ENCODE measurements at regions not wholly inside any gene's neighbourhood (a gene's known extent, or its start where the extent isn't known, plus 50 kb on each side); places are given as distances from the start of the nearest gene placed in this dataset.
"Not testable (repeated sequence)": the region's sequence is repeated elsewhere in the genome, so short reads cannot be mapped to it uniquely, and the experiment has no call there.

DNA sequence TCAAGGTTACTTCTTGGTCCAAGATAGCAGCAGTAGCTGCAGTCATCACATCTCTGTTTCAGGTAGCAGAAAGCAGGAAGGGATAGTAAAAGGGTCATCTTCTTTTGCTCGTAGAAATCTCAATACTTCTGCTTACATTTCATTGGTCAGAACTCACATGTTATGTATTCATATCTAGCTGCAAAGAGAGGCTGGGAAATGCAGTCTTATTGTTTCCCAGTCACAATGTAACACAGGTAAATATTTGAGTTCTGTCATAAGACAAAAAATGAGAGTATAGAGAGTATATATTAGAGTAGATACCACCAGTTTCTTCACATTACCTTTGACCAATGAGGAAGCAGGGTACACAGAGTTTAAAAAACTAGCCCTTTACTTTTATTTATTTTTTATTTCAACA is 132.4 kb upstream of the ITGA6 start:
- no peak for DNase-seq

DNA sequence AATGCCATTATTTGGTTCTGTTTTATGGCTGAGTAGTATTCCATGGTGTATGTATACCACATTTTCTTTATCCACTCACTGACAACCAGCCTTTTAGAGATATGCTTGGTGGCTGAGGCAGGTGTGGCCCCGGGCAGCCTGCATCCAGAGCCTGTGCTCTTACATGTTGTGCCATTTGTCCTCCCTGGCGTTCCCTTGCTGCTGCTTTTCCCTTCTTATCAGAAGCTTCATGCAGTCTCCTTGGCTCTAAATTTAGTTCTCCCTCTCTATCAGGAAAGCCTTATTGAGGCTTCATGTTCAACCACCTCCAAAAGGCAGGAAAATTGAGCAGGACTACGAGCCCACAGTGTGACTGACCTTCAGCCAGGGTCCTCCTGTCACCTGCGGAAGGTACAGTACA is 131.7 kb upstream of the ITGA6 start:
- DNase-seq, result no peak

DNA sequence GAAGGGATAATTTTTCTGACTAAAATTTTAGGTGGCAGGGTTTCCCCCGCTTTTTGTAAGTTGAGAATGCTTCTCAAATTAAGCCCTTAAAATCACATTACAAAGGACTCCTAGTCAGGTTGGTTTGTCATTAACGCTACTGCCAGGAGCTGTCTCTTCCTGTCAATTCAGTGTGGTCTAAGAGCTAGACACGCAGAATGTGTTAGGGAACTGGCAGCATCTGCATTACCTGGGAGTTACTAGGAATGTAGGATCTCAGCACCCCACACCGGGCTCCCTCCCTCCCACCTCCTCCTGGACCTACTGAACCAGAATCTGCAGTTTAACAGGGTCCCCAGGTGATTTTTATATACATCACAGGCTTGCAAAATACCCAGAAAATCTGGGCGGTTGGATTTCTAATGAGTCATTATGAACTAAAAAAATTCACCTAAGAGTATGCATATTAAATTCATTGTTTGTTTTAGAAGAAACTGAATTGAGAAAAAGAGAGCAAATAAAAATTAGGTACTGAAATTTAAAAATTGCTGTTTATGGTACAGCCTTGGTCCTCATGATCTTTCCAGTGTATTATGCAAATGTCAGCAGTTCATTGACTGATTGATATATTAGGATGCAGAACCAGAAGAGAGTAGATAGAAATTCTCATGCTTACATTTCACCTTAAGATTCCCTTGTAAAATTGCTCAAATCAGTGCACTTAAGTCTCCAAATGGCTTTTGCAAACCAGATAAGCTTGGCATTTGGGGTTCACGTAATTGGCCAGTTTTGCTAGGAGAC is 130.9 kb upstream of the ITGA6 start:
- DNase-seq, result no peak

DNA sequence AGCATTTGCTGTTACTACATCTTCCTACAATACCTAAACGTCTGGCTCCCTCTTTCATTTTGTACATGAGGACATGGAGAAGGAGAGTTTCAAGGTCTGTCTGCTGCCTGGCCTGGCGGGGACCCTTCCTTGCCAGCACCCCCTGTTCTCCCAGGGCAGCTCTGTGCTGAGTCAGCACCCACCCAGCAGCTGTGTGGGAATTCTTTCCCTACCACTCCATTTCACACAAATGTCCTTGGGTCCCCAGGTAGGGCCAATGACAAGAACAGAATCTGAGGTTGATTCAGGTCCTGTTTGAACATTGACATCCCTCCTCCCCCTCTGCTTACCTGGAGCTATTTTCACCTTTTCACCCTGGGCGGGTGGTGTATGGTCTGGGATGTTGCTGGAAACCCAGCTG is 129.9 kb upstream of the ITGA6 start:
- DNase-seq, result no peak

DNA sequence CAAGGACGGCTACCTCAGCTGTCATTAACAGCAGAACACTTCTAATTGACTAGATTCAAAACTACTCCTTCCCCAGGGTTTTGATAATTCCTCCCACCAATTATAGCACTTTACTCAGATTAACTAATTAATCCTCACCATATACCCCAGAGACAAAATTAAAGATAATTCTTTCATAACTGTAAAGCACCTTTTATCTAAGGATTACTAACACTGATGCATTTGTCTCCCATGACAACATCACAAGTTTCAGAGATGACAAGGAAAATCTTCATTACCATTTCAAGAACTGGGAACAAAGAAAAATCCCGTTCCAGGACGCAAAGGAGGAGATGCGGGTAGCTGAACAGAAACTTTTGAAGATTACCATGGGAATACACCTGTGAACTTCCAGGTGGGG is 129.4 kb upstream of the ITGA6 start:
- DNase-seq, result no peak

DNA sequence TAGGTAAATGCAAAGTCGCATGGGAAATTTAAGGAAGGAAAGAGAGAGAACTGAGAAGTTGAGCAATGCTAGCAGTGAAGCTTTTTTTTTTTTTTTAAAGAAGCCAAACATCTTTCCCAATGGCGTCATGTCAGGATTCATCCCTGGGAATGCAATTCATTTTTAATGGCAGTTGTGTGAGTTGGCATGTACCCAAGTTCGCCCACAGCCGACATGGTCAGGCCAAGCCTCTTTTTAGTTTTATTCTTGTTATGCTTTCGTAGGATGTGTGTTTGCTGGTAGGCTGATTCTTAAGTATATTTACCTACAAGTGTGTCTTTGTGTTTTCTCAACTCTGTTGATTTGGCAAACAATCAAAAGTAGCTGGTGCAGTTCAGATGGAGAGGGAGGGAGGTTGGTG is 127.6 kb upstream of the ITGA6 start:
- DNase-seq, result peak in 1 of 2 experiments; percentile 12

DNA sequence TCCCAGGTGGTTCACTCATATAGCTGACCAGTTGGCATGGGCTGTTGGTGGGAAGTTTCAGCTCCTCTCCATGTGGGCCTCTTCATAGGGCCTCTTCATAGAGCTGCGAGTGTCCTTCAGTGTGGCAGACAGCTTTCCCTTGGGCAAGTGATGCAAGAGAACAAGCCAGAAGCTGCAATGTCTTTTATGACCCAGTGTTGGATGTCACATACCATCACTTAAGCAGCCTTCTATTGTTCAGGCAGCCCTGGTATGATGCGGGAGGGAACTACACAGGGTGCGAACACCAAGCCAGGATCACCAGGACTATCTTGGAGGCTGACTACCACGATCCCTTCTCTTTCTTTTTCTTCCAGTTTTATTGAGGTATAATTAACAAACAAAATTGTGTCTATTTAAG is 126.5 kb upstream of the ITGA6 start:
- no peak for DNase-seq

DNA sequence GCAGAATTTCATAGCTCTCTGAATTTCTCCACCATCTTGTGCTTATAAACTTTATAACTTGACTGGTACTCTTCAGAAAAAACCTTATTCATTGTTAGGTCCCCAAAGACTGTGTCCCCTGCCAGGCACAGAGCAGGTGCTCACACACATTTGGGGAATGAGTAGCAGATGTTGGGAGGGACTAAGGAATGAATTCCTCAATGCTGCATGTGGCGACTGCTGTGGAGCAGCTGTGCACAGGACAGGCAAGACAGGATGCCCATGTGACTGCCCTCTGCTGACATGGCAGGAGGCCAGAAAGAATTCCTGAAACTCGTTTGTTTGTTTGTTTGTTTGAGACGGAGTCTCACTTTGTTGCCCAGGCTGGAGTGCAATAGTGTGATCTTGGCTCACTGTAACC is 122.3 kb upstream of the ITGA6 start:
- no peak for DNase-seq

DNA sequence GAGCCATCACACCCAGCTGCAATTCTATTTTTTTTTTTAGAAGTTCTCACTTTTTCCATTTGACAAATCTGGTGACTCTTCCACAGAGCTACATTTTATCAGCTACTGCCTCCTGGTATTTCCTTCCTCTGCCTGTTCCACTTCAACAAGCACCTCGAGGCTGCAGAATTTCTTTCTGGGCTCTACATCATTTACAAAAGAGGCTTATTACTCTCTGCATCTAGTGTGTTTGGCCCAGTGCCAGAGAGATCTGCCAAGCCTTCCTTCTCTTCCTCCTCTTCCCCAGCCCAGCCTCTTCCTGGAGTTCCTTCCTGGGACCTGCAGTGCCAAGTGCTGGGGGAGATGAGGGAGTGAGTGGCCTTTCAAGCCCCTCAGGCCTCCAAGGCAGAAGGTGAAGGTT is 119.6 kb upstream of the ITGA6 start:
- DNase-seq, result no peak

DNA sequence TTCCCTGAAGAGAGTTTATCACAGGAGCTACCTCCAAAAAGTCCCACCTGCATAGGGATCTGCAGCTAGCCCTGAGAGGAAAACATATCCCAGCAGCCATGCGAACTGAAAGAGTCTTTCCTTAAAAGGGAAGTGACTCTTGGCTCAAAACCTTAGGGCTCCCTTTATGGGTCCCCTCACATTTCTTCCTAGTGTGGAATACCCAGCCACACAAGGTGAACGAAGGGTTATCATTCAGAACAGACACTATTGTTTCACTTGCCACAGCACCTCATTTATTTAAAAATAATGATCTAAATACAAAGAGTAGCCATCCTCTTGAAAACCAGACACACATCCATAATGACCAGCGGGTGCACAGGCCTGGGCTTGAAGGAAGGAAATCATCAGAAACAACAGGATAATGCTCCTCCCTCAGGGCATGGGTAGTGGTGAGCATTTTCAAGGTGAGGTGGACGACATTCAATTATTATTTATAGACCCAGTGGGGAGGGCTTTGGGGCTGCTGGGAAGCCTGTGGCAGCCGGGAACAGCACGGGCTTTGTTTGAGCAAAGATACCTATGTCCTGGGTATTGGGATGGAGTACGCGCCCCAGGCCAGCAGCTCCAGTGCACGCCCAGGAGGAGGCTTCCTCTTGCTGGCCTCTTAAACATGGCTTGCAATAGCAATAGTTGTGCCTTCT is 119.0 kb upstream of the ITGA6 start:
- DNase-seq, result no peak

DNA sequence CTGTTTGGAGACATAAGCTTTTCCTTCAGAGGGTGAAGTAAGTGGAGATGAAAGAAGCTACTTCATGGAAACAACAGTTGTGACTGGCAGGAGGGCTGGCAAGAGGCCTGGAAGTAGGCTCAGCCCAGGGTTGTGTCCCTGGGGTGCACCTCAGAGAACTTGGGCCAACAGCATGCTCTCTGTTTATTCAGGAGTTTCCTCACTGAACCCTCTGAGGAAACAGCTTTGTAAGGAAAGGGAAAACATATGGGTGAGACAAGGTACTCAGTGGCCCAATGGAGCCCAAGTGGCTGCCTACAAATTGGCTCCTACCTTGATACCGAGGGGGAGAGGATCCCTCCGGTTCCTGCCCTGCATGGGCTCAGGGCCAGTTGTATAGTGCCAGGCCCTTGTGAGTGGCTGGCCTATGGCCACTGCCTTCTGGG is 115.5 kb upstream of the ITGA6 start:
- DNase-seq, result no peak

DNA sequence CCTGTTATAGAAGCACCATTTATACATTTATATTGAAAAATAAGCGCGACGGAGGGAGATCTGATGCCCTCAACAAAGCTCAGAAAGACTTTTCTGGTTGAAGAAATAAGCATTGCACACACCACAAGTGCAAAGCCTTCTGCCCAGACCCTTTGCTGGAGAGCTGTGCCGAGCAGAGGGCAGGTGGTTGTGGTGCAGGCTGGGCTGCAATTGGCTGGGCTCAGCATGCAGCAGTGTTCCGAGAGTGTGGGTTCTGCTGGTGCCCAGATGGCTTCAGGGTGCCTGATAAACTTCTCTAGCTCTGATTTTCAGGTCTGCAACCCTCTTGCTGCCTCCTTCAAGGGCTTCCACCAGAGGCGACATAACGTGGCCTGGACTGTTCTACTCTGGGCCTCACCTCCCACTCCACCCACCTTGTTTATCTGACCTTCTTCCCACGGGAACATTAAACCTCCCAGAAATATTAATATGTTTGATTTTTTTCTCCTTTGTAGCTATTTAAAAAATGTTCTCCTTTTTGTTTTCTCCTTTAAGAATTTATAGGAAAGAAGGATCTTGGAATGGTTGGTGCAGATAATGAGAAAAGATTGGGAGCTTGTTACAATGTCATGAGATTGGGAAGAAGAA is 113.6 kb upstream of the ITGA6 start:
- no peak for DNase-seq

DNA sequence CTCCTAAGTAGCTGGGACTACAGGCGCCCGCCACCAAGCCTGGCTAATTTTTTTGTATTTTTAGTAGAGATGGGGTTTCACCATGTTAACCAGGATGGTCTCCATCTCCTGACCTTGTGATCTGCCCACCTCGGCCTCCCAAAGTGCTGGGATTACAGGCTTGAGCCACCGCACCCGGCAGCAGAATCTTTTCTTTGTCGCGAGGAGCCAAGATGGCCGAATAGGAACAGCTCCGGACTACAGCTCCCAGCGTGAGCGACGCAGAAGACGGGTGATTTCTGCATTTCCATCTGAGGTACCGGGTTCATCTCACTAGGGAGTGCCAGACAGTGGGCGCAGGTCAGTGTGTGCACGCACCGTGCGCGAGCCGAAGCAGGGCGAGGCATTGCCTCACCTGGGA is 112.3 kb upstream of the ITGA6 start:
- not testable (repeated sequence) for DNase-seq

DNA sequence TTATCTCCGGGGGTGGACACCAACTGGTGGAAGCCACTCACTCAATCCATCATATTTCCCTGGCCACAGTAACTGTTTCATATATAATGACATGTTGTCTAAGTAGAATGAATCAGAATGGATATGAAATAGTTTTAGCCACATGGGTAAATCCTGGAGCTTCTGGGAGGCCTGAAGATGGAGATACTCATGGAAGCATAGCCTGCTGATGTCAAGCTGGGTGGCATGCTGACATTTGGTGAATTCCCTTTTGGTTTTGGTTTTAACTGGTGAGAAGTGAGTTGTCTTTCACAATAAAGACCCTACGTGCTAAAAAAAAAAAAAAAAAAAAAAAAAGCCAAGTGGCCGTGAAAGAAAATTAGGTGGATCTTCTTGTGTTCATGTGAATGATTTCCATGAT is 105.3 kb upstream of the ITGA6 start:
- no peak for DNase-seq

DNA sequence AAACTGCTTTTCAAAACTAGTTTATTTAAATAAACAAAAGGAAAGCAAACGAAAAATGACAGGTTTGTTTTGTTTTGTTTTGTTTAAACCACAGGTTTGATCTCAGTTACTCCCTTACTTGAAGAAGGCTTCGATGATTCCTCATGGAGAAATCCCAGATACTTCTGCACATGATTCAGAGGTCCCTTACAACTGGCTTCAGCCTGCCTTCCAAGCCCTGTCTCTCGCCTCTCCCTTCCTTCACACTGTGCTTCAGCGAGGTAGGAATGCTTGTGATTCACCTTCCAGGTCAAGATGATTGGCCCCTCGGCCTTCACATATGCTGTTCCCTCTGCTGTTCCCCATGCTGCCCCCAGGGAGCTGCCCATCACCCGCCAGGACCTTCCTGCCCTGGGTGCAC is 104.1 kb upstream of the ITGA6 start:
- DNase-seq, result no peak

DNA sequence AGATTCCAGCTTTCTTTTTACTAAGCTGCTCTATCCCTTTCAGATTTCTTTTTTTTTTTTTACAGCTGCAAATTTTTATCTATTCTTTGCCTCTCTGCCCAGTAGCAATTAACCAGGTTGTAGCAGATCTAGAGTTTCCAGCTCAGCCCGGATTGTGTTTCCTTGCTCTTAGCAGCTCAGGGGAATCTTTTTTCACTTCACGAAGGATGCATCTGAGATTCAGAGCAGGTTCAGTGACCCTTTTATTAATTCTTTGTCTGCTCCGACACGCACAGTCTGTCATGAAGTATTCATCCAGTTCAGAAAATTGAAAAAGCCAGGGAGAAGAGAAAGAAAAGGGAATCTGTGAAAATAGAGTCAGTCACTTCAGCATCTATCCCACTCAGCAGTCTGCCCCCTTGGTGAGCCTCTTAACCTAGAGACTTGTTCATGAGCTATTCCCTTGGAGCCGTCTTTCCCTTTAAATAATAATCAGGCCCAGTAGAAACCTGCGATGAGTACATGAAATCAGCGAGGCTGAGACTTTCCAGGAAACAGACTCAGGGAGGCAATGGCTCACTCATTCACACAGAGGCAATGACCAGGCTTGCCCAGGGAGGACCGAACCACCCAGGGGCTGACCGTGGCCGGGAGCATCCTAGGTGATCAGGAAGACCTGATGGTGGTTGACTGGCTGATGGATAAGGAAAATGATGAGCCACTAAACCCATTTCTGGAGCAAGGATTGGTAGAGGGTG is 103.4 kb upstream of the ITGA6 start:
- no peak for DNase-seq

DNA sequence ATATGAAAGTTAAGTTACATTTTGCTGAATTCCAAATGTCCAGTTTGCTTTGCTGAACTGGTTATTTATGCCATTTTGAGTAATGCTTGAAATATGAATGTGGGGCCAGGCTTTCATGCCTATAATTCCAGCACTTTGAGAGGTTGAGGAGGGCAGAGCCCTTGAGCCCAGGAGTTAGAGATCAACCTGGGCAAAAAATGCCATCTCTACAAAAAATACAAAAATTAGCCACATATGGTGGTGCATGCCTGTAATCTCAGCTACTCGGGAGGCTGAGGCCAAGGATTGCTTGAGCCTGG is 101.2 kb upstream of the ITGA6 start:
- DNase-seq, result no peak

DNA sequence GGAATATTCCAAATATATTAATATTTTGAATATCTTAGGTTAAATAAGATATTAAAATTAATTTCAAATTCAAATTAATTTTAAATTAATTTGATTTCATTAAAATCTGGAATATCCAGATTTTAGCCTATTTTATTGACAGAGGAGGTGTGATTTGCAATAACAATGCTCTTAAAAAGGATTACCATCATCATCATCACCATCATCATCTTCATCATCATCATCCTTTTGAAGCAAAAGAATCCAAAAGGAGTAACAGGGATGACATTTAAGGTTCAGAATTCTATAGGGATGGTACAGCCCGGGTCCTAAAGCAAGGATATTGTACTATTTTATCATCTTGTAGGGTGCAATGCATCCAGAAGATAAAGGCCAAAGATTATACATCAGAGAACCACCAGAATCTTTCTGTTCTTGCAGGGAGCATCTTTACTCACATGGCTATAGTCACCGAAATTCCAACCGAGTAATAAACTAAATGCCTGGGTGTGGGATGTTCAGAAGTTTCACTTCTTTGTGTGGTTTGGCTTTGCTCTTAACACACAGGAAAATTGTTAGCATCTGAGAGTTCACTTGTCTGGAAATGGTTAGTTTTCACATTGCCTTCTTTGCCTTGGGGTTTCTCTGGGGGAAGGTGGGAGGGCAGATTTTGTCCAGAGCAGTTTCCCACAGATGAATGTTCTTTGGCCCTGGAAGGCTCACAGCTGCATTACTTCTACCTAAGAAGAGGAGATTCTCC is 99.1 kb upstream of the ITGA6 start:
- no peak for DNase-seq

DNA sequence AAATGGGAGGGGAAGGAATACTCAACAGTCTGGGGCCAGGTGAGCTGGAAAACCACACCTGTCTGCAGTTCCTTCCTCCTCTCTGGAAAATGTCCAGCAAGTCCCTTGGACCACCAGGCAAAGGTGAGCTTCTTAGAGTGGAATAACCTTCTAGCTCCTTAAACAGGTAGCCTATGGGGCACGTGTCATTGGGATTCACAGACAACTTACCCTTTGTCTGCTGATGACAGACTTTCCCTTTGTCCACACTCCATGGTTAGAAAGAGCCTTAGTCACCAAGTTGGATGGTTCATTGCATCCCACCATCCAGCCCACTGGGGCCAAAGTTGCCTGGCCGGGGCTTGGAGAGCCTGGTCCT is 98.0 kb upstream of the ITGA6 start:
- no peak for DNase-seq

DNA sequence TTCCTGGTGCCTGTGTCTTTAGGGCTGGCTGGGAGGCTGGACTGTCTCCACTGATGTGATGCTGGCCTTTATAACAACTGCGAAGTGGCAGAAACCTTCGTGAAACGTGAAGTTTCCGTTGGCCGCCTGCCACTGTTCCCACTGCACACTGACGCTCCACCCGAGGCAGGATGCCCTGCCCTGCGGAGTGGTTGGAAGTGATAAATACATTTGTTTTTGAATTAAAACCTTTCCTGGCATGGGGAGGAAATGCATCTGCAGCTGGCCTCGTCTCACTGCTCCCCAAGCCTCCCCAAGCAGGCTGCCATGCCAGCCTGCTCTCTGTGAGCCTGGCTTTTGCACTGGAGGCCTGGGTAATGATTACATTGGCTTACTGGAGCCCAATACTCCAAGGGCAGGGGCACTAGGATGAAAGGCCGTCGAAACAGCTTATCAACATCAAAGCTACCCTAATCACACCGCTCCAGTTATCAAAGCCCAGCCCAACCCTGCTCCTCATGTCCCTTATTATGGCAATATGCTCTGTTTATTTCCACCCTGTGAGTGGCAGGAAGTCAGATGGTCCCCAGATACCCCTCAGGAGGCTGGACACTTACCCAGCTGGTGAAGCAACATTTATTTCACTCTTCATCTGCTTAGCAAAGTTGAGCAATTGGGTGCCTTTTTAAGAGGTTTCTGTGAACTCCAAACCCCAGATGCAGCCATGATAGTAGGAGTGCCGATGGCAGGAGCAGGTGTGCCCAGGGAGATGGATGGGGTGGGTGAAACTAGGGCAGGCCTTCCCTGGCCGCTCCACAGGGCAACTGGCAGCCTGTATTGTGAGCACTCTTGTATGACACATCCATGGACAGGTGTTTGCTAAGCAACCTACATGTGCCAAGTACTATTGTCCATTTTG is 97.4 kb upstream of the ITGA6 start:
- peak in 1 of 2 experiments; percentile 2 for DNase-seq

DNA sequence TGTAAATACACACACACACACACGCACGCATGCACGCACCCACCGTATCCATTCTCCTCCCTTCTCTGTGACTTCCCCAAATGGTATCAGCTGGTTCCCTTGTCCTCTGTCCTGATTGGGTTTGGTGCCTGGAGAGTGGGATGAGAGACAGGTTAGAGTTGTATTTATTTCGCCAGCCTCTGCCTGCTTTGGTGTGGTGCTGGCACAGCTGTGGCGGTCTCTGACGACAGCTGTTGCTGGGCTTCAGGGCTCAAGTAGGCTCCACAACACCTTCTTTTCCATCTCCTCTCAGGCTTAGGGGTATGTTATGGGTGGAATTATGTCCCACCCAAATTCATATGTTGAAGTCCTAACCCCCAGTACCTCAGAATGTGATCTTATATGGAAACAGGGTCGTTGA is 94.9 kb upstream of the ITGA6 start:
- DNase-seq, result no peak

Data from AML-193 (cell line).